ENCODE measurements at regions not wholly inside any gene's neighbourhood (a gene's known extent, or its start where the extent isn't known, plus 50 kb on each side); places are given as distances from the start of the nearest gene placed in this dataset.

- TF ChIP-seq, protein P1, sequence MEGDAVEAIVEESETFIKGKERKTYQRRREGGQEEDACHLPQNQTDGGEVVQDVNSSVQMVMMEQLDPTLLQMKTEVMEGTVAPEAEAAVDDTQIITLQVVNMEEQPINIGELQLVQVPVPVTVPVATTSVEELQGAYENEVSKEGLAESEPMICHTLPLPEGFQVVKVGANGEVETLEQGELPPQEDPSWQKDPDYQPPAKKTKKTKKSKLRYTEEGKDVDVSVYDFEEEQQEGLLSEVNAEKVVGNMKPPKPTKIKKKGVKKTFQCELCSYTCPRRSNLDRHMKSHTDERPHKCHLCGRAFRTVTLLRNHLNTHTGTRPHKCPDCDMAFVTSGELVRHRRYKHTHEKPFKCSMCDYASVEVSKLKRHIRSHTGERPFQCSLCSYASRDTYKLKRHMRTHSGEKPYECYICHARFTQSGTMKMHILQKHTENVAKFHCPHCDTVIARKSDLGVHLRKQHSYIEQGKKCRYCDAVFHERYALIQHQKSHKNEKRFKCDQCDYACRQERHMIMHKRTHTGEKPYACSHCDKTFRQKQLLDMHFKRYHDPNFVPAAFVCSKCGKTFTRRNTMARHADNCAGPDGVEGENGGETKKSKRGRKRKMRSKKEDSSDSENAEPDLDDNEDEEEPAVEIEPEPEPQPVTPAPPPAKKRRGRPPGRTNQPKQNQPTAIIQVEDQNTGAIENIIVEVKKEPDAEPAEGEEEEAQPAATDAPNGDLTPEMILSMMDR (IDR thresholded peaks at IDR 0.05; ENCODE audit: low read depth, low read length) = no peak
- TF ChIP-seq POLR2A (IDR thresholded peaks at IDR 0.05; ENCODE audit: extremely low read depth, insufficient read length) = no peak
Observed at GRCh38 chr18:31225668-31226067, 63.0 kb upstream of the DSC1 start.
